SU-DHL-6 (cell line): ENCODE measurements at regions not wholly inside any gene's neighbourhood (a gene's known extent, or its start where the extent isn't known, plus 50 kb on each side); places are given as distances from the start of the nearest gene placed in this dataset.

Experiments used
- H2AFZ ChIP-seq: fragments of 200-600 bp; sonication (generic); 2 replicates; pipeline ENCODE4 v1.6.1; 2014; ENCODE audit warnings: low read depth, mild to moderate bottlenecking, moderate library complexity, mixed read lengths, antibody characterized with exemption, low read length; ENCODE audit not compliant: severe bottlenecking
- H3F3A ChIP-seq: fragments of 200-600 bp; shearing (Covaris generic); 2 replicates; pipeline ENCODE4 v1.6.0; 2016; ENCODE audit warnings: antibody characterized with exemption, mild to moderate bottlenecking; ENCODE audit not compliant: insufficient read depth
- H3K27ac ChIP-seq: fragments of 200-600 bp; sonication (generic); 2 replicates; pipeline ENCODE4 v1.5.1; 2016; ENCODE audit warnings: low read depth, mild to moderate bottlenecking, low read length, moderate library complexity, mixed read lengths
- H3K27me3 ChIP-seq: fragments of 200-600 bp; sonication (generic), shearing (Covaris generic); 2 replicates; pipeline ENCODE4 v1.6.0; 2014; ENCODE audit warnings: mild to moderate bottlenecking, low read length
- H3K36me3 ChIP-seq: fragments of 200-600 bp; sonication (generic); 2 replicates; pipeline ENCODE4 v1.6.1; 2014; ENCODE audit warnings: mild to moderate bottlenecking, low read length, mixed read lengths
- H3K4me2 ChIP-seq: fragments of 300-600, 200-600 bp; shearing (Covaris generic), sonication (generic); 2 replicates; pipeline ENCODE4 v1.6.0; 2014; ENCODE audit warnings: low read length, low read depth, mild to moderate bottlenecking; ENCODE audit not compliant: poor library complexity, severe bottlenecking
- H3K4me3 ChIP-seq: fragments of 200-600 bp; sonication (generic); 2 replicates; pipeline ENCODE4 v1.5.1; 2014; ENCODE audit warnings: antibody characterized with exemption, low read length, mild to moderate bottlenecking, mixed read lengths; ENCODE audit not compliant: insufficient read depth, poor library complexity, severe bottlenecking
- H3K79me2 ChIP-seq: fragments of 200-600 bp; sonication (generic); 2 replicates; pipeline ENCODE4 v1.6.1; 2014; ENCODE audit warnings: mild to moderate bottlenecking, low read length, moderate library complexity; ENCODE audit not compliant: insufficient read depth
- H3K9ac ChIP-seq: fragments of 200-600 bp; sonication (generic); 2 replicates; pipeline ENCODE4 v1.7.0; 2014; ENCODE audit warnings: mild to moderate bottlenecking, low read length
- H3K9me2 ChIP-seq: fragments of 200-600 bp; sonication (generic); replicated peaks from 2 replicates; pipeline ENCODE4 v1.6.1; 2014; ENCODE audit warnings: low read length; ENCODE audit not compliant: insufficient read depth
- H3K9me3 ChIP-seq: fragments of 200-600 bp; sonication (generic); 2 replicates; pipeline ENCODE4 v1.6.1; 2014; ENCODE audit warnings: low read length, mixed read lengths; ENCODE audit not compliant: insufficient read depth
- H4K20me1 ChIP-seq: fragments of 200-600 bp; sonication (generic); 2 replicates; pipeline ENCODE4 v1.6.1; 2014; ENCODE audit warnings: low read depth, mild to moderate bottlenecking, antibody characterized with exemption, low read length, moderate library complexity, mixed read lengths
- CTCF ChIP-seq: fragments of 200-600 bp; sonication (generic); IDR thresholded peaks from one replicate; pipeline ENCODE4 v1.5.1; 2017; ENCODE audit warnings: antibody characterized with exemption, mild to moderate bottlenecking, low read length, moderate library complexity; ENCODE audit not compliant: insufficient read depth, poor library complexity, severe bottlenecking
- EZH2phosphoT487 ChIP-seq: fragments of 200-600 bp; sonication (generic), shearing (Covaris generic); conservative IDR thresholded peaks from 2 replicates; pipeline ENCODE4 v1.6.1; 2018; ENCODE audit warnings: mild to moderate bottlenecking, antibody characterized with exemption, low read length, moderate library complexity, mixed read lengths

- Histone ChIP-seq H3K4me2 (no peak overlapping the region), H3K36me3 (no peaks in the 10 kb centered on the region), H3K9me2 (no peaks in the 10 kb centered on the region), H3K27me3 (no peaks in the 10 kb centered on the region), H3K4me3 (no peak overlapping the region), H2AFZ (no peak overlapping the region), H3K9me3 (no peaks in the 10 kb centered on the region), H3F3A (no peaks in the 10 kb centered on the region), H3K27ac (no peak overlapping the region), H3K9ac (no peak overlapping the region), H3K79me2 (no peaks in the 10 kb centered on the region), H4K20me1 (no peaks in the 10 kb centered on the region)
- TF ChIP-seq EZH2phosphoT487 (no peak), CTCF (no peak)
Observed at GRCh38 chr6:77228279-77228678, 235.0 kb downstream of the HTR1B start.

GRCh38 chr6:77217896-77218295 lies 245.4 kb downstream of the HTR1B start:
- Histone ChIP-seq H3K4me3 (no peak overlapping the region), H3K9me3 (no peaks in the 10 kb centered on the region), H3F3A (no peaks in the 10 kb centered on the region), H3K79me2 (no peaks in the 10 kb centered on the region), H3K36me3 (no peaks in the 10 kb centered on the region), H4K20me1 (no peaks in the 10 kb centered on the region), H3K4me2 (no peak overlapping the region), H3K9me2 (no peaks in the 10 kb centered on the region), H3K9ac (no peak overlapping the region), H2AFZ (no peak overlapping the region), H3K27ac (no peak overlapping the region), H3K27me3 (no peaks in the 10 kb centered on the region)
- TF ChIP-seq EZH2phosphoT487 (no peak), CTCF (no peak)

GRCh38 chr6:77205936-77206335 lies 257.4 kb downstream of the HTR1B start:
- H3K4me2 ChIP-seq = no peak overlapping the region
- H3K4me3 ChIP-seq = no peak overlapping the region
- H3K27me3 ChIP-seq = no peaks in the 10 kb centered on the region
- no peaks in the 10 kb centered on the region for H3F3A ChIP-seq
- no peak overlapping the region for H2AFZ ChIP-seq
- no peaks in the 10 kb centered on the region for H3K79me2 ChIP-seq
- H3K27ac ChIP-seq = no peak overlapping the region
- no peaks in the 10 kb centered on the region for H3K9me2 ChIP-seq
- no peaks in the 10 kb centered on the region for H3K9me3 ChIP-seq
- TF ChIP-seq EZH2phosphoT487 = no peak
- TF ChIP-seq CTCF = no peak
- H4K20me1 ChIP-seq = no peaks in the 10 kb centered on the region
- H3K9ac ChIP-seq = no peak overlapping the region
- no peaks in the 10 kb centered on the region for H3K36me3 ChIP-seq
